ENCODE measurements at regions not wholly inside any gene's neighbourhood (a gene's known extent, or its start where the extent isn't known, plus 50 kb on each side); places are given as distances from the start of the nearest gene placed in this dataset.

DNA sequence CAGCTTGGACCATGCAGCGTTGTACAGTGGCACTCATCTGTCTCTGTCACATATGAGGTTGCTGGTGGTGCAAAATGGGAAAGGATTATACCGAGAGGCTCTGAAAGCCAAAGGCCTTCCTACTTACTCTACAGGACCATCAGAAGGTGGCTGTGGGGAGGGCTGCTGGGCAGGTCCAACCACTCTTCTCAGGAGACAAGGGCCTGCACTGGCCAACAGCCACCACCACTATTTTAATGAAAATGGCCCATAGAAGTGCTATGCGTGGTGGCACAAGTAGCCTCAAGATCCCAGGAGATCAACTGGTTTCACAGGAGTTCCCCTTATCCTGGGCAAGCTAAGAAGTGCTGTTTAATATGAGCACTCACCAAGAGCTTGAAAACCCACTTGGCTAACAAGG, 52.3 kb downstream of the MRPL57 start:
- DNase-seq (ENCODE audit: low spot score in 2 of 2), result no peak
- Histone ChIP-seq H3K9me3 (no peaks in the 10 kb centered on the region), H3K4me3 (no peak overlapping the region), H3K27ac (no peak overlapping the region), H3K27me3 (no peaks in the 10 kb centered on the region), H3K4me1 (peaks cover 8% of the 10 kb centered on the region), H3K36me3 (no peaks in the 10 kb centered on the region)
- TF ChIP-seq, protein P1, sequence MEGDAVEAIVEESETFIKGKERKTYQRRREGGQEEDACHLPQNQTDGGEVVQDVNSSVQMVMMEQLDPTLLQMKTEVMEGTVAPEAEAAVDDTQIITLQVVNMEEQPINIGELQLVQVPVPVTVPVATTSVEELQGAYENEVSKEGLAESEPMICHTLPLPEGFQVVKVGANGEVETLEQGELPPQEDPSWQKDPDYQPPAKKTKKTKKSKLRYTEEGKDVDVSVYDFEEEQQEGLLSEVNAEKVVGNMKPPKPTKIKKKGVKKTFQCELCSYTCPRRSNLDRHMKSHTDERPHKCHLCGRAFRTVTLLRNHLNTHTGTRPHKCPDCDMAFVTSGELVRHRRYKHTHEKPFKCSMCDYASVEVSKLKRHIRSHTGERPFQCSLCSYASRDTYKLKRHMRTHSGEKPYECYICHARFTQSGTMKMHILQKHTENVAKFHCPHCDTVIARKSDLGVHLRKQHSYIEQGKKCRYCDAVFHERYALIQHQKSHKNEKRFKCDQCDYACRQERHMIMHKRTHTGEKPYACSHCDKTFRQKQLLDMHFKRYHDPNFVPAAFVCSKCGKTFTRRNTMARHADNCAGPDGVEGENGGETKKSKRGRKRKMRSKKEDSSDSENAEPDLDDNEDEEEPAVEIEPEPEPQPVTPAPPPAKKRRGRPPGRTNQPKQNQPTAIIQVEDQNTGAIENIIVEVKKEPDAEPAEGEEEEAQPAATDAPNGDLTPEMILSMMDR (IDR thresholded peaks at IDR 0.05), result no peak
- no peak for TF ChIP-seq EP300 (IDR thresholded peaks at IDR 0.05)
- TF ChIP-seq POLR2A (IDR thresholded peaks at IDR 0.05), result no peak
- no peak for TF ChIP-seq POLR2AphosphoS5 (IDR thresholded peaks at IDR 0.05)
- WGBS, result 97% methylated on average over 3 of the region's 3 CpGs

DNA sequence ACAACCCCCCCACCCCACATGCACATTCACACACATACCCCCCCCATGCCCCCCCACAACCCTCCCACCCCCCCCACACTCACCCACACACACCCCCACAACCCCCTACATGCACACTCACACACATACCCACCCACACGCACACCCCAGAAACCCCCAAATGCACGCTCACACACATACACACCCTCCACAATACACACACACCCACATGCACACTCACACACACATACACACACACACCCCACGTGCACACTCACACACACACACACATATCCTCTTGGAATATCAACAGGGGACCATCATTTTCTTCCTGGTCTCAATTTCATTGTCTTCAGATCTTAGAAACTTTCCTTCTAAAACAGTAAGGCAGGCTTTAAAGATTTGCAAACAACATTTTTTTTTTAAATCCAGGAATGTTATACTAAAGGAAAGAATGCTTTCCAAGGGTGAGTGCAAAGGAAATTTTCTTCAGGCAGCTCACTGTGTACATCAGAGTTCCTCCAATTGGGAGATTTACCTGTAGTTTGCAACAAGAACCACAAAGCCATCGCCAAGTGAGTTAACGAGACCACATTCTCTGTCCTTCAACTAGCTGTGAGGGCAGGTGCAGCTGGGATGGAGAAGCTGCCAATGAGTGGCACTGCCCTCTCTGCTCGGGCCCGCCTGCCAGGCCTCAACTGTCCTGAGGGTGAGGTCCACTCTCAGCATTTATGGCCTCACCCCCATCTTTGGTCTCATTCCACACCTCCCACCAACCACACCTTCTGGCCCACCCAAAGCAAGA, 53.0 kb downstream of the MRPL57 start:
- TF ChIP-seq, protein P1 (IDR thresholded peaks at IDR 0.05), result no peak
- TF ChIP-seq POLR2A (IDR thresholded peaks at IDR 0.05) (no peak), EP300 (IDR thresholded peaks at IDR 0.05) (no peak), POLR2AphosphoS5 (IDR thresholded peaks at IDR 0.05) (no peak)

DNA sequence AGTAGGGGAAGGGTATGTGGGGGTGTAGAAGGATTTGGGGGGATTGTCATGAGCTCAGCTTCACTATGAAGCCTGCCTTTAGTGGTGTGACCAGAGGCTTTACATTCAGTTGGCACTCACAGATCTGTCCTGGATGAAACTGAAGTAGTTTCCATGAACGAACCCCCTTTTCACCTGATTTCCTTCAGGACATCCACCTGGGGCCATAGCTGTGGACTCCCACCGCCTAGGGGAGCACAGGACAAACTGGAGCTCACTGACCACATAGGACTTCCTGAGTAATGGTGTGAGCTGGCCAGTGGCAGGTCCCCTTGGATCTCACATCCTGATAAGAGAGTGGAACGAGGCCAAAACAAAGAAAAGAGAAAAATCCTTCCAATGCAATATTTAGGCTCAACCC, 54.1 kb downstream of the MRPL57 start:
- Histone ChIP-seq H3K4me1 (peaks cover 8% of the 10 kb centered on the region), H3K36me3 (no peaks in the 10 kb centered on the region), H3K4me3 (no peak overlapping the region), H3K27me3 (peaks cover 6% of the 10 kb centered on the region), H3K9me3 (no peaks in the 10 kb centered on the region), H3K27ac (no peak overlapping the region)
- 80% methylated on average over 3 of the region's 3 CpGs for WGBS
- TF ChIP-seq POLR2AphosphoS5 (IDR thresholded peaks at IDR 0.05), result no peak
- DNase-seq (ENCODE audit: low spot score in 2 of 2), result no peak

More for the DNA sequence above, 53.0 kb downstream of the MRPL57 start:
- H3K27ac ChIP-seq, result no peak overlapping the region
- WGBS, result 92% methylated on average over 7 of the region's 7 CpGs
- H3K9me3 ChIP-seq, result no peaks in the 10 kb centered on the region
- no peak for DNase-seq (ENCODE audit: low spot score in 2 of 2)
- no peaks in the 10 kb centered on the region for H3K36me3 ChIP-seq
- no peak overlapping the region for H3K4me3 ChIP-seq
- H3K4me1 ChIP-seq, result peaks cover 8% of the 10 kb centered on the region
- no peaks in the 10 kb centered on the region for H3K27me3 ChIP-seq

DNA sequence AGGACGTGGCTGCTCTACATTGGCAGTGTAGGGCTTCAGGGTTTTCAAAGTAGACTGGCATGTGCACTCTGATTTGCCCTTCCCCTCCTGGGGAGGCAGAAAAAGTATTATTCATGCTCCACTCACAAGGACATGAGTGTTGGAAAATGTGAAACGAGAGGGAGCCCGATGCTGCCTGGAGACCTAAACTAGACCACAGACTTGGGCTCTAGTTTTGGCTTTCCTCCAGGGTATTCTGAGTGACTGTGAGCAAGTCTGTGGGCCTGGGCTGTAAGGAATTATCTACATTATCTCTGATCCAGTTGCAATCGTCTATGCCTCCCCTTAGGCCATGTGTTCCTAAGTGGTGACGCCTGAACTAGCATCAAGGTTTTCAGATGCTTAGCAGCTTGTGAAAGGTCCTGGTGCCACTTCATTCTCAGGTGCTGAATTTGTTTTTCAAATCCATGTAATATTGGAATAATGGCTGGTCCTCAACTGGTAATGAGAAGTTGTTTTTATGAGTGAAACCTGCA, 55.0 kb downstream of the MRPL57 start:
- Histone ChIP-seq H3K36me3 (no peaks in the 10 kb centered on the region), H3K4me1 (peaks cover 8% of the 10 kb centered on the region), H3K27ac (no peak overlapping the region), H3K9me3 (no peaks in the 10 kb centered on the region), H3K4me3 (no peak overlapping the region), H3K27me3 (peaks cover 6% of the 10 kb centered on the region)
- no peak for TF ChIP-seq EP300 (IDR thresholded peaks at IDR 0.05)
- TF ChIP-seq, protein P1 (IDR thresholded peaks at IDR 0.05), result no peak
- no peak for TF ChIP-seq POLR2A (IDR thresholded peaks at IDR 0.05)
- no peak for TF ChIP-seq POLR2AphosphoS5 (IDR thresholded peaks at IDR 0.05)
- no peak for DNase-seq (ENCODE audit: low spot score in 2 of 2)
- WGBS, result 89% methylated on average over 3 of the region's 5 CpGs

DNA sequence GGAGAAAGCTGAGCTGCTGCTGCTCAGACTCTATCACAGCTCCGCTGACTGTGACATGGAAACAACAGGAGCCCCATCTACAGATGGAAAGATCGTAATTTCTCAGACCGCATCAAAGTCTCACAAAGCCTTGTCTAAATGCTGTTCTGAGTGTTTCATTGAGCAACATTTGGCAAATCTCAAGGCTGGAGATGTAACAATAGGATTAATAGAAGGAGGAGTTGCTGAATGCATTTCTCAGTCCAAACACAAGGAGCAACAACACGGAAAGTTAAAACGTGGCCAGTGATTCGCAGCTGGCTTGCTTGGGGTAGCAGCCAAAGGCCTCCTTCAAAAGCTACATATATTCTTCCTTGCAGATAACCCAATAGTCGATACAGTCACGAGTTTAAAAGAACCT, 55.7 kb downstream of the MRPL57 start:
- no peaks in the 10 kb centered on the region for H3K9me3 ChIP-seq
- H3K27me3 ChIP-seq, result peaks cover 6% of the 10 kb centered on the region
- no peak overlapping the region for H3K27ac ChIP-seq
- DNase-seq (ENCODE audit: low spot score in 2 of 2), result no peak
- TF ChIP-seq POLR2AphosphoS5 (IDR thresholded peaks at IDR 0.05) (no peak), POLR2A (IDR thresholded peaks at IDR 0.05) (no peak), EP300 (IDR thresholded peaks at IDR 0.05) (no peak)
- TF ChIP-seq, protein P1 (IDR thresholded peaks at IDR 0.05), result no peak
- H3K36me3 ChIP-seq, result no peaks in the 10 kb centered on the region
- no peak overlapping the region for H3K4me3 ChIP-seq
- H3K4me1 ChIP-seq, result peaks cover 8% of the 10 kb centered on the region
- 23% methylated on average over 8 of the region's 8 CpGs for WGBS
